Adrenal gland (tissue), 9 donors: ENCODE measurements at regions not wholly inside any gene's neighbourhood (a gene's known extent, or its start where the extent isn't known, plus 50 kb on each side); places are given as distances from the start of the nearest gene placed in this dataset.
"Not testable (repeated sequence)": the region's sequence is repeated elsewhere in the genome, so short reads cannot be mapped to it uniquely, and the experiment has no call there.

Experiments
- DNase-seq, 7 donors: peaks; one replicate each; pipeline ENCODE4 v3.0.0-alpha.2; 2019 to 2020
- H3K27ac ChIP-seq, 5 donors: fragments of 200-600 bp; sonication (generic) in 4 of 5; 1 replicate in 3 of 5; 2 replicates in 2 of 5; pipeline versions ENCODE4 v1.5.1 to v1.8.0; 2016 to 2020; ENCODE audit warnings: mild to moderate bottlenecking in 1 of 5
- H3K27me3 ChIP-seq: fragments of 200-600 bp; 2 replicates; pipeline ENCODE4 v1.8.0; 2021
- H3K36me3 ChIP-seq, 2 donors: fragments of 200-600 bp; replicated peaks in 1 of 2; 1 replicate in 1 of 2; 2 replicates in 1 of 2; pipeline versions ENCODE4 v1.5.1 to v1.8.0; 2018 to 2022
- H3K4me1 ChIP-seq, 2 donors: fragments of 200-600 bp; replicated peaks in 1 of 2; 1 replicate in 1 of 2; 2 replicates in 1 of 2; pipeline versions ENCODE4 v1.5.1 to v1.8.0; 2018 to 2021
- H3K4me3 ChIP-seq, 4 donors: fragments of 200-600 bp; sonication (generic) in 3 of 4; one replicate each; pipeline ENCODE4 v1.5.1; 2016 to 2018
- H3K9me3 ChIP-seq, 3 donors: fragments of 200-600 bp; sonication (generic) in 1 of 3; replicated peaks in 1 of 3; 1 replicate in 2 of 3; 2 replicates in 1 of 3; pipeline versions ENCODE4 v1.5.1 to v1.8.0; 2016 to 2021
- POLR2A ChIP-seq, 2 donors: fragments of 450-650 bp; IDR thresholded peaks; one replicate each; pipeline ENCODE4 v1.6.1; 2017; ENCODE audit warnings: antibody characterized with exemption in 2 of 2, mild to moderate bottlenecking in 2 of 2, moderate library complexity in 1 of 2
- WGBS, 4 donors: extraction: QIAGEN DNeasy Blood & Tissue Kit in 2 of 4; methylation state at CpG; one replicate each; pipeline versions ENCODE4 v1.1.5 to v1.1.7; 2013 to 2017; 5-methylcytosine and 5-hydroxymethylcytosine counted together
- intact Hi-C, 2 donors: fragments of 100-400 bp; cut with DNase I; formaldehyde crosslinking; loops; one replicate each; pipeline versions ENCODE4 v1.14.1 to v1.15.0; 2022 to 2023
- TF ChIP-seq, protein P1 (sequence below), 6 experiments: fragments of 450-650 bp in 4 of 6; fragments of 200-600 bp in 2 of 6; sonication (generic) in 1 of 6; IDR thresholded peaks; 1 replicate in 5 of 6; 2 replicates in 1 of 6; pipeline versions ENCODE4 v1.5.1 to v1.8.0; 2016 to 2021; ENCODE audit warnings: antibody characterized with exemption in 6 of 6, mild to moderate bottlenecking in 2 of 6, moderate library complexity in 1 of 6
- donor health status: healthy with polysubstance abuse.
- donor health status: Bipolar disorder and iron deficiency.
- donor health status: DM: yes; HTN: yes; CAD: no.
- donor health status: DM: no; HTN: no; CAD: no.
- donor health status: DM: no; HTN: no; CAD: no.

DNA sequence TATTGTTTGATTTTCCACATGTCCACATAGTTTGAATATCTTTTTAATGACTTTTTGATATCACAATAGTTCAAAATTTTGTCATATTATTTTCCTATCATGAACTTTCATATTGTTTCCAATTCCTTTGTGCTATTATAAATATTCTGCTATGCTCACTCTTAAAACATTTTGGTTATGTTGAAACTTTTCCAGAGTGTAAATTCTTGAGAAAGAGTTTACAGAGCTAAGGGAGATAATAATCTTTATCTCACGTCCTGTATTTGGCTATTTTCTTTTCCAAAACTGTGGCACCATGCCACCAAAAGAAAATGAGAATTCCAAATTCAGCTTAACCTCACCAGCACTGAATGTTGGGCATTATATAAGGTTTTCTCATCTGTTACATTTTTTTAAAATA, 210.9 kb downstream of the TFAP2B start:
- 2 to 11% (median 4%) methylated on average over 1 of the region's 1 CpG for WGBS, 4 donors
- Histone ChIP-seq H3K36me3 (no peaks in the 10 kb centered on the region), H3K27ac (no peak overlapping the region), H3K4me3 (no peak overlapping the region), H3K27me3 (no peaks in the 10 kb centered on the region), H3K9me3 (no peaks in the 10 kb centered on the region), H3K4me1 (no peaks in the 10 kb centered on the region)
- TF ChIP-seq POLR2A (IDR thresholded peaks at IDR 0.05) = no peak
- TF ChIP-seq, protein P1, sequence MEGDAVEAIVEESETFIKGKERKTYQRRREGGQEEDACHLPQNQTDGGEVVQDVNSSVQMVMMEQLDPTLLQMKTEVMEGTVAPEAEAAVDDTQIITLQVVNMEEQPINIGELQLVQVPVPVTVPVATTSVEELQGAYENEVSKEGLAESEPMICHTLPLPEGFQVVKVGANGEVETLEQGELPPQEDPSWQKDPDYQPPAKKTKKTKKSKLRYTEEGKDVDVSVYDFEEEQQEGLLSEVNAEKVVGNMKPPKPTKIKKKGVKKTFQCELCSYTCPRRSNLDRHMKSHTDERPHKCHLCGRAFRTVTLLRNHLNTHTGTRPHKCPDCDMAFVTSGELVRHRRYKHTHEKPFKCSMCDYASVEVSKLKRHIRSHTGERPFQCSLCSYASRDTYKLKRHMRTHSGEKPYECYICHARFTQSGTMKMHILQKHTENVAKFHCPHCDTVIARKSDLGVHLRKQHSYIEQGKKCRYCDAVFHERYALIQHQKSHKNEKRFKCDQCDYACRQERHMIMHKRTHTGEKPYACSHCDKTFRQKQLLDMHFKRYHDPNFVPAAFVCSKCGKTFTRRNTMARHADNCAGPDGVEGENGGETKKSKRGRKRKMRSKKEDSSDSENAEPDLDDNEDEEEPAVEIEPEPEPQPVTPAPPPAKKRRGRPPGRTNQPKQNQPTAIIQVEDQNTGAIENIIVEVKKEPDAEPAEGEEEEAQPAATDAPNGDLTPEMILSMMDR (IDR thresholded peaks at IDR 0.05) = no peak
- DNase-seq = no peak
- intact Hi-C loops = no loop called here

DNA sequence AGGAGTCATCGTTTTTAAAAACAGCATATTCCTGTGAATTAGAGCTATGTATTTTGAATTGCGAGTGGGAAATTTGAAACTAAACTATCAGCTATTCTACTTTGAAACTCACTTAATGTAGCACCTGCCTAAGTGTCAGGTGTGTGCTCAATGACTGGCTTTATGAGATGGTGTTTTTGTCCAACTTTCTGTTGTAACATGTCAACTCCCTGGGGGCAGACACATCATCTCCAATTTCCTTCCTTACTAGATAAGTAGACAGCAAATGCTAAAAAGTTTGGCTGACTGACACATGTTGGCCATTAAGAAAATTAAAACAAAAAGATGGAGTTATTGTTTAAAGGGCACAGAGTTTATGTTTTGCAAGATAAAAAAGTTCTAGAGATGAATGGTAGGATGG, 226.9 kb downstream of the TFAP2B start:
- H3K36me3 ChIP-seq = no peaks in the 10 kb centered on the region
- TF ChIP-seq POLR2A (IDR thresholded peaks at IDR 0.05) = no peak
- TF ChIP-seq, protein P1 (IDR thresholded peaks at IDR 0.05) = no peak
- H3K4me3 ChIP-seq = no peak overlapping the region
- peaks cover 0 to 5% of the 10 kb centered on the region in 2 donors for H3K4me1 ChIP-seq
- DNase-seq = no peak
- H3K27me3 ChIP-seq = no peaks in the 10 kb centered on the region
- intact Hi-C loops = no loop called here
- H3K27ac ChIP-seq = no peak overlapping the region
- no peaks in the 10 kb centered on the region for H3K9me3 ChIP-seq
- WGBS, 4 donors = 71 to 86% (median 79%) methylated on average over 2 of the region's 2 CpGs

DNA sequence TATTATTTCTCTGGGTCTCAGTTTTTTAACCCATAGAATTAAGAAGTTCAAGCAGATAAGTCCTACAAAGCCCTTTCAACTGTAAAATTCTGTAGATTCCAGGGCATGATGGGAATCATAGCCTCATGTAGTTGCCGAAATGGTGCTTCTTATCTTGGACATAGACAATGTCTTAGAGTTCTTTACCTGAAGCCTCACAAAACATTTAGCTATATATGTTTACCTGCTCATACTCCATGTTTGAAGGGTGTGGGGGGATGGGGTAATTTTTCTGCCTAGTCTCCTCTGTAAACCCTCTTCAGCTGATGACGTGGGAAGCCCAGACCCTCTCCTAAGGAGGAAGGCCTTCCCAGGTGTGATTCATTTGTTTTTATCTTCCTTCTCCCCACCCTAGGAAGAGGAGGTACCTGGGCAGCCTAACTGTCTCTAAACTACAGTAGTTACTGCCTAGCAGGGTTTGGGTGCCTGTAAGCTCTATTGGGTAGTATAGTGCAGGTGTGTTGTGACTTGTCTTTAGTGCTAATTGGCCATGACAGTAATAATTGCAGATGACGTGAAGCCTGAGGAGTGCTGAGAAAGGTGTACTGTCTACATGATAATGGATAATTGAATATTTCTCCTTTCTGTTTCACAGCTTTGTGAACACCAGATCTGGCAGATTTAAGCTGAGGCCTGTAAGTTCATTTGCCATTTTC, 230.8 kb downstream of the TFAP2B start:
- no peaks in the 10 kb centered on the region for H3K27me3 ChIP-seq
- WGBS, 4 donors = 49 to 77% (median 69%) methylated on average over 3 of the region's 3 CpGs
- intact Hi-C loops = no loop called here
- H3K27ac ChIP-seq = no peak overlapping the region
- peaks cover 0 to 5% of the 10 kb centered on the region in 2 donors for H3K4me1 ChIP-seq
- TF ChIP-seq POLR2A (IDR thresholded peaks at IDR 0.05) = no peak
- TF ChIP-seq, protein P1 (IDR thresholded peaks at IDR 0.05) = no peak
- no peaks in the 10 kb centered on the region for H3K36me3 ChIP-seq
- DNase-seq = no peak
- no peaks in the 10 kb centered on the region for H3K9me3 ChIP-seq
- no peak overlapping the region for H3K4me3 ChIP-seq

DNA sequence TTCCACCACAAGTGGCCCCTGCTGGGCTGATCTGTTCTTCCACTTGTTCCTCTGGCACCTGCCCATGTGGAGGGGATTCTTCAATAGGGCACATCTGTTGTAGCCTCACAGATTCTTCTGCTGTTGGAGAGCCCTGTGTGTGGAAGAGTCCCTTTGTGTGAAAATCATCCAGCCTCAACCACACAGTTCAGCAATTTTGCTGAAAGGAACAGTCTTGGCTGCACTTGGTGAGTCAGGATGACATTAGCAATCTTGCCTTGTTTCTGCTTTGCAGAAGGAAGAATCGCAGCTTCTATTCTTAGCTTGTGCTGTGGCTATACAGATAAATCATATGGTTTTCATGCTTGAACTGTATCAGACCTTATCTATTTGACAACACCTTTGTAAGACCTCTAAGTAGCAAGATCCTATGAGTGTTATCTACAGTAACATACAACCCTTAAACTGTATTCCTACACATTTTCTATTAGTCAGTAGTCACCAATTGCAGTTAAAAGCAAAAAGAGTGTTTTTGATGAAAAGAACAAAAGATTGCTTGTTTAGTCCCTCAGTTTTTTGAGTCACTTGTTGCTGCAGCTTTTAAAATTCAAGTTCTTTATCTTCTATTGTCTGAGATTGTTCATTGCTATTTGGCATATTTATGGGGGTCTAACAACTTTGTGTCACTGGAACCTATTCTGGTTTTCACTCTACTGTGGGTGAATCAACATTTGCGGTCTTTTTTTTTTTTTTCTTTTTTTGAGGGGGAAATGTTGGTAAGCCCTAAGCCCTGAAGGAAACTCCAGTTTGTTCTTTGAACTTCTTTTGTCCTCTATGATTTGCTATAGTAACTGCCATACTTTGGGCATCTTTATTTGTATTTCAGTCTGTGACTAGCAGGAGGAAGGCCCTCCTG, 231.6 kb downstream of the TFAP2B start:
- H3K27me3 ChIP-seq = no peaks in the 10 kb centered on the region
- DNase-seq = no peak
- no peaks in the 10 kb centered on the region for H3K36me3 ChIP-seq
- intact Hi-C loops = no loop called here
- 32 to 48% (median 36%) methylated on average over 2 of the region's 2 CpGs for WGBS, 4 donors
- peaks cover 0 to 5% of the 10 kb centered on the region in 2 donors for H3K4me1 ChIP-seq
- TF ChIP-seq, protein P1 (IDR thresholded peaks at IDR 0.05) = no peak
- no peak for TF ChIP-seq POLR2A (IDR thresholded peaks at IDR 0.05)
- H3K27ac ChIP-seq = no peak overlapping the region
- no peak overlapping the region for H3K4me3 ChIP-seq
- H3K9me3 ChIP-seq = no peaks in the 10 kb centered on the region

DNA sequence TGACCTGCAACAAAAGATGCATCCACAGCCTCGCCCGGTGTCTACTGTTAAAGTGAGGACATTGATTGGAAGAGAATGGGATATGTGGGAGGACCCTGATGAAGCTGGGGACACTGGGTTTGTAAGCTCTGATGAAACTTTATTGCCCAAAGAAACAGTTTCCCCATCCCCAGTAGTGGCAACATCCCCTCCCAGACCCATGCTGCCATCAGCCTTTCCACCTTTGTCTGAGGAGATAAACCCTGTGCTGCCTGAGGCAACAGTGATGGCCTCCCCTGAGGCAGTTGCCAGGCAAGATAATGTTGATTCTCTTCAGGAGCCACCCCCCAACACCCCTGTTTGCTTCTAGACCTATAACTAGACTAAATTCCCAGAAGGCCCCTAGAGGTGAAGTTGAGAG, 234.0 kb downstream of the TFAP2B start:
- H3K9me3 ChIP-seq, H3K4me1 ChIP-seq, H3K4me3 ChIP-seq, H3K27ac ChIP-seq, intact Hi-C loops, DNase-seq, H3K36me3 ChIP-seq, H3K27me3 ChIP-seq: not testable (repeated sequence)
- WGBS, 4 donors = 79 to 93% (median 85%) methylated on average over 2 of the region's 2 CpGs

DNA sequence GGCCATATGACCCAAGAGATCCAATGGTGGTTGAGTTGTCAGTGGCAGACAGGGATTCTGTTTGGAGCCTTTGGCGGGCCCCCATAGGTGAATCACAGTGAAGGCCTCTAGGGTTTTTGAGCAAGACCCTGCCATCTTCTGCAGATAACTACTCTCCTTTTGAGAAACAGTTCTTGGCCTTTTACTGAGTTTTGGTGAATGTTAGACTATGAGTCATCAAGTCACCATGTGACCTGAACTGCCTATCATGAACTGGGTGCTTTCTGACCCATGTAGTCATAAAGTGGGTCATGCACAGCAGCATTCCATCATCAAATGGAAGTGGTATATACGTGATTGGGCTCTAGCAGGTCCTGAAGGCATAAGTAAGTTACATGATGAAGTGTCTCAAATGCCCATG, 236.6 kb downstream of the TFAP2B start:
- H3K36me3 ChIP-seq, H3K9me3 ChIP-seq, H3K4me3 ChIP-seq, DNase-seq, H3K4me1 ChIP-seq, intact Hi-C loops, H3K27me3 ChIP-seq, H3K27ac ChIP-seq: not testable (repeated sequence)
- 28 to 100% (median 68%) methylated on average over 1 to 2 of the region's 2 CpGs for WGBS, 4 donors
